K562 (cell line): ENCODE measurements at regions not wholly inside any gene's neighbourhood (a gene's known extent, or its start where the extent isn't known, plus 50 kb on each side); places are given as distances from the start of the nearest gene placed in this dataset.

Source experiments
- ATAC-seq: fragments of 200-7000 bp; cut with Tn5 transposase; 3 replicates; pipeline ENCODE4 v1.9.1; 2020; ENCODE audit warnings: moderate library complexity
- BruUV-seq: library from RNA; stranded (reverse); fragments of 400-500 nt; replicated peaks from 2 replicates; lab custom pipeline; 2021; lab: Mats Ljungman, UMichigan
- CTCF ChIA-PET: fragments of 300-600 bp; formaldehyde crosslinking; extraction: SDS; loops from one replicate; lab custom pipeline; 2021; ENCODE audit warnings: low intra/inter-chr PET ratio; lab: Yijun Ruan, JAX
- POLR2A ChIA-PET: fragments of 300-600, 350-650 bp; sonication (Branson Sonifier 250); formaldehyde crosslinking; extraction: SDS; loops from one replicate; lab custom pipeline; 2021; ENCODE audit warnings: antibody characterized with exemption, inconsistent platforms; lab: Yijun Ruan, JAX
- DNase-seq, 4 experiments: peaks; one replicate each; pipeline versions ENCODE4 v3.0.0 to v3.0.0-alpha.2; 2011 to 2018; ENCODE audit warnings: low spot score in 3 of 4, mixed read lengths in 3 of 4; ENCODE audit errors: extremely low read depth in 1 of 4
- FAIRE-seq: peaks from 2 replicates; lab custom pipeline; 2011; peaks lifted over from hg19 to GRCh38; lab: Jason Lieb, UNC
- H2AFZ ChIP-seq: 2 replicates; pipeline ENCODE4 v1.6.0; 2011; ENCODE audit warnings: low read depth, low read length, control low read depth, inconsistent platforms
- H3K27ac ChIP-seq: fragments of 200-600 bp; 3 replicates; pipeline ENCODE4 v1.8.0; 2011; ENCODE audit warnings: low read depth, mild to moderate bottlenecking, control low read depth, inconsistent platforms, low read length, moderate library complexity, mixed read lengths; ENCODE audit errors: extremely low read depth
- H3K27me3 ChIP-seq, 2 experiments: fragments of 300-600 bp in 1 of 2; 2 replicates in 1 of 2; 3 replicates in 1 of 2; pipeline versions ENCODE4 v1.6.0 to v1.8.0; 2011; ENCODE audit warnings: inconsistent platforms in 2 of 2, low read length in 2 of 2, mild to moderate bottlenecking in 1 of 2, mixed read lengths in 1 of 2, moderate library complexity in 1 of 2; ENCODE audit not compliant: control insufficient read depth in 2 of 2, insufficient read depth in 2 of 2
- H3K36me3 ChIP-seq: fragments of 300-600 bp; 3 replicates; pipeline ENCODE4 v1.8.0; 2011; ENCODE audit warnings: mild to moderate bottlenecking, low read length, inconsistent platforms; ENCODE audit not compliant: control insufficient read depth, insufficient read depth
- H3K4me1 ChIP-seq, 2 experiments: fragments of 200-600 bp in 1 of 2; replicated peaks in 1 of 2; 2 replicates in 1 of 2; 3 replicates in 1 of 2; pipeline versions ENCODE4 v1.5.1 to v1.8.0; 2011; ENCODE audit warnings: inconsistent platforms in 2 of 2, low read length in 2 of 2, mild to moderate bottlenecking in 1 of 2, mixed read lengths in 1 of 2, moderate library complexity in 1 of 2; ENCODE audit not compliant: control insufficient read depth in 2 of 2, insufficient read depth in 2 of 2
- H3K4me2 ChIP-seq: 2 replicates; pipeline ENCODE4 v1.6.1; 2011; ENCODE audit warnings: low read length, control low read depth, inconsistent platforms, mixed read lengths; ENCODE audit not compliant: insufficient read depth
- H3K4me3 ChIP-seq: fragments of 200-600 bp; sonication (generic), shearing (Covaris generic); 2 replicates; pipeline ENCODE4 v1.5.1; 2016; ENCODE audit warnings: control low read depth, inconsistent platforms
- H3K79me2 ChIP-seq: fragments of 200-600 bp; 3 replicates; pipeline ENCODE4 v1.8.0; 2011; ENCODE audit warnings: low read length, inconsistent platforms; ENCODE audit not compliant: control insufficient read depth, insufficient read depth
- H3K9ac ChIP-seq, 2 experiments: 2 replicates each; pipeline versions ENCODE4 v1.6.0 to v1.6.1; 2011; ENCODE audit warnings: low read depth in 2 of 2, low read length in 2 of 2, control low read depth in 1 of 2, inconsistent platforms in 1 of 2, mild to moderate bottlenecking in 1 of 2, mixed read lengths in 1 of 2; ENCODE audit not compliant: insufficient read depth in 1 of 2
- H3K9me1 ChIP-seq: one replicate; pipeline ENCODE4 v1.6.0; 2011; ENCODE audit warnings: inconsistent platforms, mild to moderate bottlenecking, low read length, moderate library complexity; ENCODE audit not compliant: control insufficient read depth, insufficient read depth
- H3K9me3 ChIP-seq: replicated peaks from 2 replicates; pipeline ENCODE4 v1.5.1; 2011; ENCODE audit warnings: low read depth, low read length, inconsistent platforms; ENCODE audit not compliant: control insufficient read depth, insufficient read depth
- H4K20me1 ChIP-seq: replicated peaks from 2 replicates; pipeline ENCODE4 v1.6.1; 2011; ENCODE audit warnings: low read length, inconsistent platforms, mixed read lengths; ENCODE audit not compliant: control insufficient read depth, insufficient read depth
- CAMTA2 ChIP-seq: fragments of 250-450 bp; sonication (Bioruptor Pico); conservative IDR thresholded peaks from 2 replicates; pipeline ENCODE4 v1.5.1; 2022
- CCNT2 ChIP-seq: IDR thresholded peaks from 2 replicates; pipeline ENCODE4 v1.6.1; 2011; ENCODE audit warnings: borderline replicate concordance, low read depth, mild to moderate bottlenecking, moderate library complexity, mixed read lengths, low read length; ENCODE audit not compliant: insufficient read length; ENCODE audit errors: extremely low read depth
- CHAMP1 ChIP-seq: fragments of 450-650 bp; IDR thresholded peaks from 2 replicates; pipeline ENCODE4 v1.6.1; 2016; ENCODE audit warnings: mild to moderate bottlenecking
- DNMT1 ChIP-seq: fragments of 450-650 bp; IDR thresholded peaks from 2 replicates; pipeline ENCODE4 v1.6.1; 2016; ENCODE audit warnings: antibody characterized with exemption, mild to moderate bottlenecking
- GATA2 ChIP-seq: sonication (generic); formaldehyde crosslinking; IDR thresholded peaks from 2 replicates; pipeline ENCODE4 v1.4.0; 2020; ENCODE audit warnings: mild to moderate bottlenecking, missing genetic modification reagents
- HDAC1 ChIP-seq, 2 experiments: fragments of 450-650 bp; IDR thresholded peaks; 2 replicates each; pipeline ENCODE4 v1.6.1; 2016 to 2017; ENCODE audit warnings: inconsistent platforms in 1 of 2, mild to moderate bottlenecking in 1 of 2, moderate library complexity in 1 of 2
- KDM1A ChIP-seq, 2 experiments: fragments of 450-650 bp; IDR thresholded peaks; 2 replicates each; pipeline ENCODE4 v1.6.1; 2016; ENCODE audit warnings: mild to moderate bottlenecking in 2 of 2
- PCBP1 ChIP-seq: fragments of 200-400 bp; formaldehyde crosslinking; IDR thresholded peaks from 2 replicates; pipeline ENCODE4 v1.6.1; 2018; ENCODE audit warnings: mild to moderate bottlenecking, low read depth, low read length; ENCODE audit not compliant: poor library complexity, severe bottlenecking
- RBM34 ChIP-seq: fragments of 200-400 bp; formaldehyde crosslinking; IDR thresholded peaks from 2 replicates; pipeline ENCODE4 v1.6.1; 2018; ENCODE audit warnings: low read length, borderline replicate concordance; ENCODE audit not compliant: insufficient read depth
- RCOR1 ChIP-seq, 2 experiments: IDR thresholded peaks; 2 replicates each; pipeline ENCODE4 v1.6.1; 2012; ENCODE audit warnings: low read depth in 2 of 2, low read length in 2 of 2, borderline replicate concordance in 1 of 2, improper control_type of control experiment in 1 of 2
- SMAD1 ChIP-seq: fragments of 150-350 bp; IDR thresholded peaks from 2 replicates; pipeline ENCODE4 v1.6.1; 2014; ENCODE audit warnings: low read length, low read depth; ENCODE audit not compliant: partially characterized antibody
- SMAD3 ChIP-seq: fragments of 450-650 bp; formaldehyde crosslinking; conservative IDR thresholded peaks from 2 replicates; pipeline ENCODE4 v1.4.0; 2020; ENCODE audit warnings: mild to moderate bottlenecking
- SMARCC2 ChIP-seq: fragments of 450-650 bp; IDR thresholded peaks from 2 replicates; pipeline ENCODE4 v1.6.1; 2017; ENCODE audit warnings: antibody characterized with exemption, moderate library complexity, mild to moderate bottlenecking, low read depth
- TFAP4 ChIP-seq: sonication (generic); formaldehyde crosslinking; IDR thresholded peaks from 2 replicates; pipeline ENCODE4 v1.8.0; 2022; ENCODE audit warnings: missing genetic modification reagents, mild to moderate bottlenecking, moderate library complexity, borderline replicate concordance
- TOE1 ChIP-seq, 2 experiments: fragments of 450-650 bp in 1 of 2; sonication (generic) in 1 of 2; formaldehyde crosslinking in 1 of 2; IDR thresholded peaks; 2 replicates each; pipeline versions ENCODE4 v1.7.1 to v1.8.0; 2016 to 2022; ENCODE audit warnings: borderline replicate concordance in 2 of 2, mild to moderate bottlenecking in 2 of 2, antibody characterized with exemption in 1 of 2, inconsistent platforms in 1 of 2, low read depth in 1 of 2, missing genetic modification reagents in 1 of 2, moderate library complexity in 1 of 2
- ZNF224 ChIP-seq: sonication (generic); formaldehyde crosslinking; IDR thresholded peaks from 2 replicates; pipeline ENCODE4 v1.8.0; 2022; ENCODE audit warnings: mild to moderate bottlenecking, missing genetic modification reagents
- ZNF717 ChIP-seq: fragments of 250-450 bp; sonication (Bioruptor Pico); IDR thresholded peaks from 2 replicates; pipeline ENCODE4 v1.5.0; 2021
- WGBS: fragments of 100-300 bp; shearing (Covaris generic); methylation state at CpG from one replicate; pipeline ENCODE4 v1.1.6; 2016; ENCODE audit warnings: low coverage, mixed read lengths; ENCODE audit not compliant: insufficient coverage; ENCODE audit errors: missing lambda C conversion rate; 5-methylcytosine and 5-hydroxymethylcytosine counted together
- in situ Hi-C: fragments of 300-500 bp; cut with MboI; formaldehyde crosslinking; loops from 4 replicates; pipeline ENCODE4 v1.15.0; 2018; ENCODE audit warnings: inconsistent platforms, mixed read lengths
- intact Hi-C: fragments of 100-400 bp; cut with micrococcal nuclease; formaldehyde crosslinking; loops from 2 replicates; pipeline ENCODE4 v1.14.2; 2022
- TF ChIP-seq, protein P1 (sequence below): fragments of 250-450 bp; sonication (Bioruptor Pico); IDR thresholded peaks from 2 replicates; pipeline ENCODE4 v1.8.0; 2022; ENCODE audit warnings: moderate library complexity, mild to moderate bottlenecking, inconsistent platforms

GRCh38 chr1:101119289-101119688 lies 93.7 kb upstream of the DPH5 start:
- in situ Hi-C loops, result no loop called here
- TF ChIP-seq RCOR1 (IDR thresholded peaks at IDR 0.05; ENCODE audit: borderline replicate concordance in 1 of 2, low read depth in 2 of 2, low read length in 2 of 2), result peak in 1 of 2 experiments; percentile 62; a peak in 1 of 4 replicates
- TF ChIP-seq ZNF224 (CRISPR knock-in tag), result no peak
- TF ChIP-seq DNMT1, result no peak
- TF ChIP-seq RBM34, result no peak
- no peak for TF ChIP-seq ZNF717
- no peak; the same call in 1 of the 2 replicates for TF ChIP-seq SMARCC2
- no peak for TF ChIP-seq PCBP1
- TF ChIP-seq SMAD3 (CRISPR knock-in tag), result no peak
- TF ChIP-seq TOE1 (IDR thresholded peaks at IDR 0.05; ENCODE audit: borderline replicate concordance), result no peak
- TF ChIP-seq TOE1 (CRISPR knock-in tag; IDR thresholded peaks at IDR 0.05; ENCODE audit: borderline replicate concordance, low read depth), result no peak
- peak in 1 of 2 experiments; percentile 55; a peak in 1 of 4 replicates for TF ChIP-seq HDAC1 (IDR thresholded peaks at IDR 0.05)
- TF ChIP-seq, protein P1, sequence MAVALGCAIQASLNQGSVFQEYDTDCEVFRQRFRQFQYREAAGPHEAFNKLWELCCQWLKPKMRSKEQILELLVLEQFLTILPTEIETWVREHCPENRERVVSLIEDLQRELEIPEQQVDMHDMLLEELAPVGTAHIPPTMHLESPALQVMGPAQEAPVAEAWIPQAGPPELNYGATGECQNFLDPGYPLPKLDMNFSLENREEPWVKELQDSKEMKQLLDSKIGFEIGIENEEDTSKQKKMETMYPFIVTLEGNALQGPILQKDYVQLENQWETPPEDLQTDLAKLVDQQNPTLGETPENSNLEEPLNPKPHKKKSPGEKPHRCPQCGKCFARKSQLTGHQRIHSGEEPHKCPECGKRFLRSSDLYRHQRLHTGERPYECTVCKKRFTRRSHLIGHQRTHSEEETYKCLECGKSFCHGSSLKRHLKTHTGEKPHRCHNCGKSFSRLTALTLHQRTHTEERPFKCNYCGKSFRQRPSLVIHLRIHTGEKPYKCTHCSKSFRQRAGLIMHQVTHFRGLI (CRISPR knock-in tag), result no peak
- peak; percentile 48; the same call in 1 of the 2 replicates for TF ChIP-seq GATA2 (CRISPR knock-in tag)
- TF ChIP-seq TFAP4 (CRISPR knock-in tag), result no peak
- TF ChIP-seq CCNT2, result peak; percentile 74
- peak; percentile 86 to 88 for TF ChIP-seq KDM1A (IDR thresholded peaks at IDR 0.05)
- no peak for TF ChIP-seq CAMTA2 (CRISPR knock-in tag)
- peak; percentile 52; the same call in 1 of the 2 replicates for TF ChIP-seq CHAMP1
- no peak for TF ChIP-seq SMAD1

More at GRCh38 chr1:101119289-101119688, 93.7 kb upstream of the DPH5 start:
- BruUV-seq, result no TSS peak
- intact Hi-C loops, result no loop called here
- peak in 2 of 4 experiments; percentile 45 to 76 for DNase-seq
- H3K9me1 ChIP-seq, result no peaks in the 10 kb centered on the region
- CTCF ChIA-PET, result no interaction called here
- 2% methylated on average over 4 of the region's 4 CpGs for WGBS
- peak overlapping the region; percentile 46; the same call in 1 of the 3 replicates for H3K27ac ChIP-seq
- H3K79me2 ChIP-seq, result no peaks in the 10 kb centered on the region
- peak; percentile 86 for ATAC-seq
- no peaks in the 10 kb centered on the region for H4K20me1 ChIP-seq
- H3K36me3 ChIP-seq, result no peaks in the 10 kb centered on the region
- H3K4me3 ChIP-seq, result no peak overlapping the region
- H3K4me1 ChIP-seq, result peaks cover 0 to 14% of the 10 kb centered on the region in 2 experiments; a peak in 3 of 5 replicates
- H3K9me3 ChIP-seq, result no peaks in the 10 kb centered on the region
- H2AFZ ChIP-seq, result peak overlapping the region; percentile 28; the same call in 1 of the 2 replicates
- no peak overlapping the region for H3K9ac ChIP-seq
- peak; percentile 26 for FAIRE-seq
- POLR2A ChIA-PET, result interaction anchor here (2.3 kb wide), 1 partner anchor 9 kb away, joined by 8 read pairs; no protein-coding TSS in a partner anchor
- peak overlapping the region; percentile 12; the same call in 1 of the 2 replicates for H3K4me2 ChIP-seq
- no peaks in the 10 kb centered on the region for H3K27me3 ChIP-seq
